SK-N-SH (cell line): ENCODE measurements at regions not wholly inside any gene's neighbourhood (a gene's known extent, or its start where the extent isn't known, plus 50 kb on each side); places are given as distances from the start of the nearest gene placed in this dataset.

Experiments used
- CTCF ChIP-seq: fragments of 200-600 bp; sonication (generic); IDR thresholded peaks from 2 replicates; pipeline ENCODE4 v1.6.1; 2017; ENCODE audit warnings: antibody characterized with exemption, mild to moderate bottlenecking, moderate library complexity
- ELF1 ChIP-seq: IDR thresholded peaks from 2 replicates; pipeline ENCODE4 v1.4.0; 2012
- EP300 ChIP-seq, 2 experiments: IDR thresholded peaks; 2 replicates each; pipeline versions ENCODE4 v1.4.0 to v1.6.1; 2012; ENCODE audit warnings: borderline replicate concordance in 1 of 2, low read depth in 1 of 2, low read length in 1 of 2
- MAX ChIP-seq: IDR thresholded peaks from 2 replicates; pipeline ENCODE4 v1.4.0; 2012; ENCODE audit warnings: low read depth
- MEF2A ChIP-seq: IDR thresholded peaks from 2 replicates; pipeline ENCODE4 v1.4.0; 2012; ENCODE audit warnings: low read depth, borderline replicate concordance
- POLR2AphosphoS5 ChIP-seq: IDR thresholded peaks from 2 replicates; pipeline ENCODE4 v1.6.1; 2012; ENCODE audit warnings: low read depth, low read length
- RFX5 ChIP-seq: IDR thresholded peaks from 2 replicates; pipeline ENCODE4 v1.6.1; 2012; ENCODE audit warnings: mild to moderate bottlenecking, improper control_type of control experiment, low read length
- RXRA ChIP-seq: IDR thresholded peaks from 2 replicates; pipeline ENCODE4 v1.4.0; 2012; ENCODE audit warnings: low read depth, mild to moderate bottlenecking, borderline replicate concordance
- SIN3A ChIP-seq: IDR thresholded peaks from 2 replicates; pipeline ENCODE4 v1.6.1; 2012; ENCODE audit warnings: low read depth, mild to moderate bottlenecking, low read length, moderate library complexity, borderline replicate concordance
- SMC3 ChIP-seq: IDR thresholded peaks from 2 replicates; pipeline ENCODE4 v1.6.1; 2012; ENCODE audit warnings: low read depth, low read length, improper control_type of control experiment
- YY1 ChIP-seq: IDR thresholded peaks from 2 replicates; pipeline ENCODE4 v1.4.0; 2012; ENCODE audit warnings: low read depth, mild to moderate bottlenecking
- ZBTB33 ChIP-seq: IDR thresholded peaks from 2 replicates; pipeline ENCODE4 v1.4.0; 2012; ENCODE audit warnings: low read depth, borderline replicate concordance

- TF ChIP-seq YY1 = no peak
- TF ChIP-seq EP300 (IDR thresholded peaks at IDR 0.05; ENCODE audit: borderline replicate concordance in 1 of 2, low read depth in 1 of 2, low read length in 1 of 2) = no peak
- TF ChIP-seq RFX5 = no peak
- no peak for TF ChIP-seq SIN3A
- no peak for TF ChIP-seq MEF2A
- no peak for TF ChIP-seq POLR2AphosphoS5
- no peak for TF ChIP-seq CTCF
- TF ChIP-seq ZBTB33 = no peak
- no peak for TF ChIP-seq ELF1
- TF ChIP-seq RXRA = no peak
- TF ChIP-seq MAX = no peak
- no peak for TF ChIP-seq SMC3
Observed at GRCh38 chr2:14185906-14186305, 446.6 kb upstream of the LRATD1 start.
